SK-MEL-5 (cell line): ENCODE measurements at regions not wholly inside any gene's neighbourhood (a gene's known extent, or its start where the extent isn't known, plus 50 kb on each side); places are given as distances from the start of the nearest gene placed in this dataset.
"Not testable (repeated sequence)": the region's sequence is repeated elsewhere in the genome, so short reads cannot be mapped to it uniquely, and the experiment has no call there.

Experiments used
- DNase-seq: peaks from one replicate; pipeline ENCODE4 v3.0.0-alpha.2; 2016; ENCODE audit warnings: low read depth, low spot score
- in situ Hi-C: cut with HindIII; loops from 2 replicates; pipeline ENCODE4 v1.10.0; 2016; ENCODE audit warnings: low sequenced_read_pairs, high pct_unique_total_duplicates, low pct_unique_long_range_greater_than_20kb

GRCh38 chr5:1987471-1987870, 104.7 kb upstream of the IRX4 start:
- in situ Hi-C loops, result no loop called here
- DNase-seq, result no peak

- DNase-seq, result no peak
- in situ Hi-C loops, result no loop called here
Observed at GRCh38 chr5:1985781-1986180, 103.1 kb upstream of the IRX4 start.

GRCh38 chr5:1983919-1984695, 101.4 kb upstream of the IRX4 start:
- DNase-seq, result no peak
- in situ Hi-C loops, result no loop called here

- no peak for DNase-seq
- in situ Hi-C loops, result no loop called here
Observed at GRCh38 chr5:1983401-1983800, 100.7 kb upstream of the IRX4 start.

- DNase-seq, in situ Hi-C loops: not testable (repeated sequence)
Observed at GRCh38 chr5:1982561-1982960, 99.8 kb upstream of the IRX4 start.

- DNase-seq, result peak; percentile 61
- in situ Hi-C loops, result no loop called here
Observed at GRCh38 chr5:1975898-1976765, 93.4 kb upstream of the IRX4 start.

GRCh38 chr5:1975406-1975715, 92.6 kb upstream of the IRX4 start:
- in situ Hi-C loops, result no loop called here
- DNase-seq, result no peak

- no peak for DNase-seq
- in situ Hi-C loops, result no loop called here
Observed at GRCh38 chr5:1974501-1975405, 92.0 kb upstream of the IRX4 start.

- in situ Hi-C loops, result no loop called here
- no peak for DNase-seq
Observed at GRCh38 chr5:1974081-1974480, 91.4 kb upstream of the IRX4 start.

- in situ Hi-C loops, result no loop called here
- DNase-seq, result no peak
Observed at GRCh38 chr5:1973391-1974013, 90.8 kb upstream of the IRX4 start.

- in situ Hi-C loops, result no loop called here
- no peak for DNase-seq
Observed at GRCh38 chr5:1971944-1972343, 89.2 kb upstream of the IRX4 start.

GRCh38 chr5:1967736-1968135, 85.0 kb upstream of the IRX4 start:
- in situ Hi-C loops, result no loop called here
- DNase-seq, result no peak

- DNase-seq, result no peak
- in situ Hi-C loops, result no loop called here
Observed at GRCh38 chr5:1966461-1966860, 83.7 kb upstream of the IRX4 start.

GRCh38 chr5:1965925-1966324, 83.2 kb upstream of the IRX4 start:
- no peak for DNase-seq
- in situ Hi-C loops, result no loop called here

- in situ Hi-C loops, result no loop called here
- no peak for DNase-seq
Observed at GRCh38 chr5:1963941-1964451, 81.3 kb upstream of the IRX4 start.

GRCh38 chr5:1963358-1963757, 80.6 kb upstream of the IRX4 start:
- no peak for DNase-seq
- in situ Hi-C loops, result no loop called here

GRCh38 chr5:1962619-1963355, 80.1 kb upstream of the IRX4 start:
- in situ Hi-C loops, result no loop called here
- DNase-seq, result no peak
